Mucosa of rectum (tissue), 2 donors: ENCODE measurements at regions not wholly inside any gene's neighbourhood (a gene's known extent, or its start where the extent isn't known, plus 50 kb on each side); places are given as distances from the start of the nearest gene placed in this dataset.

Experiments used
- H3K27ac ChIP-seq, 2 donors: one replicate each; pipeline ENCODE4 v1.7.0; 2013; ENCODE audit warnings: inconsistent platforms in 2 of 2, low read depth in 2 of 2, low read length in 2 of 2
- H3K27me3 ChIP-seq, 2 donors: one replicate each; pipeline ENCODE4 v1.7.0; 2013; ENCODE audit warnings: low read length in 2 of 2; ENCODE audit not compliant: control insufficient read depth in 2 of 2, insufficient read depth in 2 of 2
- H3K36me3 ChIP-seq, 2 donors: one replicate each; pipeline ENCODE4 v1.7.0; 2013; ENCODE audit warnings: low read length in 2 of 2; ENCODE audit not compliant: control insufficient read depth in 2 of 2, insufficient read depth in 2 of 2
- H3K4me1 ChIP-seq, 2 donors: one replicate each; pipeline ENCODE4 v1.7.0; 2013; ENCODE audit warnings: low read length in 2 of 2, mild to moderate bottlenecking in 1 of 2; ENCODE audit not compliant: control insufficient read depth in 2 of 2, insufficient read depth in 2 of 2
- H3K4me3 ChIP-seq, 2 donors: one replicate each; pipeline ENCODE4 v1.7.0; 2013; ENCODE audit warnings: low read length in 2 of 2
- H3K9ac ChIP-seq, 2 donors: one replicate each; pipeline ENCODE4 v1.7.0; 2013; ENCODE audit warnings: low read length in 2 of 2, low read depth in 1 of 2, mild to moderate bottlenecking in 1 of 2
- H3K9me3 ChIP-seq, 2 donors: one replicate each; pipeline ENCODE4 v1.7.0; 2013; ENCODE audit warnings: low read length in 2 of 2; ENCODE audit not compliant: control insufficient read depth in 2 of 2
- donor health status: healthy.
- donor health status: Normal muscosa, but diverticular disease.

GRCh38 chr10:58898854-58899573 is 277.4 kb upstream of the PHYHIPL start:
- Histone ChIP-seq H3K27me3 (no peaks in the 10 kb centered on the region), H3K27ac (no peak overlapping the region), H3K9me3 (no peaks in the 10 kb centered on the region), H3K36me3 (no peaks in the 10 kb centered on the region), H3K4me3 (no peak overlapping the region), H3K9ac (no peak overlapping the region), H3K4me1 (peaks cover 0 to 5% of the 10 kb centered on the region in 2 donors)

GRCh38 chr10:58901092-58901646 is 275.3 kb upstream of the PHYHIPL start:
- H3K4me3 ChIP-seq: no peak overlapping the region
- no peaks in the 10 kb centered on the region for H3K36me3 ChIP-seq
- H3K27me3 ChIP-seq: no peaks in the 10 kb centered on the region
- no peak overlapping the region for H3K27ac ChIP-seq
- no peak overlapping the region for H3K9ac ChIP-seq
- H3K4me1 ChIP-seq: peaks cover 0 to 5% of the 10 kb centered on the region in 2 donors
- no peaks in the 10 kb centered on the region for H3K9me3 ChIP-seq

GRCh38 chr10:58903071-58903470 is 273.4 kb upstream of the PHYHIPL start:
- no peaks in the 10 kb centered on the region for H3K27me3 ChIP-seq
- no peaks in the 10 kb centered on the region for H3K4me1 ChIP-seq
- no peaks in the 10 kb centered on the region for H3K9me3 ChIP-seq
- no peak overlapping the region for H3K4me3 ChIP-seq
- H3K36me3 ChIP-seq: no peaks in the 10 kb centered on the region
- H3K27ac ChIP-seq: no peak overlapping the region
- H3K9ac ChIP-seq: no peak overlapping the region

GRCh38 chr10:58909881-58910280 is 266.6 kb upstream of the PHYHIPL start:
- no peaks in the 10 kb centered on the region for H3K9me3 ChIP-seq
- no peak overlapping the region for H3K9ac ChIP-seq
- no peaks in the 10 kb centered on the region for H3K36me3 ChIP-seq
- no peaks in the 10 kb centered on the region for H3K4me1 ChIP-seq
- no peaks in the 10 kb centered on the region for H3K27me3 ChIP-seq
- no peak overlapping the region for H3K27ac ChIP-seq
- no peak overlapping the region for H3K4me3 ChIP-seq

GRCh38 chr10:58913717-58914116 is 262.7 kb upstream of the PHYHIPL start:
- H3K36me3 ChIP-seq: no peaks in the 10 kb centered on the region
- no peaks in the 10 kb centered on the region for H3K27me3 ChIP-seq
- H3K4me1 ChIP-seq: no peaks in the 10 kb centered on the region
- H3K27ac ChIP-seq: no peak overlapping the region
- H3K9me3 ChIP-seq: no peaks in the 10 kb centered on the region
- H3K4me3 ChIP-seq: no peak overlapping the region
- H3K9ac ChIP-seq: no peak overlapping the region

GRCh38 chr10:58918887-58919286 is 257.6 kb upstream of the PHYHIPL start:
- H3K27me3 ChIP-seq: no peaks in the 10 kb centered on the region
- no peak overlapping the region for H3K9ac ChIP-seq
- no peaks in the 10 kb centered on the region for H3K9me3 ChIP-seq
- no peak overlapping the region for H3K27ac ChIP-seq
- H3K4me3 ChIP-seq: no peak overlapping the region
- no peaks in the 10 kb centered on the region for H3K36me3 ChIP-seq
- no peaks in the 10 kb centered on the region for H3K4me1 ChIP-seq

- Histone ChIP-seq H3K9ac (no peak overlapping the region), H3K9me3 (no peaks in the 10 kb centered on the region), H3K27me3 (no peaks in the 10 kb centered on the region), H3K4me1 (no peaks in the 10 kb centered on the region), H3K27ac (no peak overlapping the region), H3K4me3 (no peak overlapping the region), H3K36me3 (no peaks in the 10 kb centered on the region)
These were observed 256.4 kb upstream of the PHYHIPL start for GRCh38 chr10:58919927-58920654.

GRCh38 chr10:58920655-58921003 is 255.8 kb upstream of the PHYHIPL start:
- Histone ChIP-seq H3K9ac (no peak overlapping the region), H3K27me3 (no peaks in the 10 kb centered on the region), H3K27ac (no peak overlapping the region), H3K4me3 (no peak overlapping the region), H3K4me1 (no peaks in the 10 kb centered on the region), H3K9me3 (no peaks in the 10 kb centered on the region), H3K36me3 (no peaks in the 10 kb centered on the region)

GRCh38 chr10:58921421-58921855 is 255.0 kb upstream of the PHYHIPL start:
- no peaks in the 10 kb centered on the region for H3K27me3 ChIP-seq
- H3K9ac ChIP-seq: no peak overlapping the region
- H3K27ac ChIP-seq: no peak overlapping the region
- H3K9me3 ChIP-seq: no peaks in the 10 kb centered on the region
- H3K4me1 ChIP-seq: no peaks in the 10 kb centered on the region
- no peak overlapping the region for H3K4me3 ChIP-seq
- no peaks in the 10 kb centered on the region for H3K36me3 ChIP-seq

- Histone ChIP-seq H3K27ac (no peak overlapping the region), H3K36me3 (no peaks in the 10 kb centered on the region), H3K4me3 (no peak overlapping the region), H3K9ac (no peak overlapping the region), H3K9me3 (no peaks in the 10 kb centered on the region), H3K27me3 (no peaks in the 10 kb centered on the region), H3K4me1 (no peaks in the 10 kb centered on the region)
These were observed 251.1 kb upstream of the PHYHIPL start for GRCh38 chr10:58925381-58925780.
